Stomach (tissue), 4 donors: ENCODE measurements at regions not wholly inside any gene's neighbourhood (a gene's known extent, or its start where the extent isn't known, plus 50 kb on each side); places are given as distances from the start of the nearest gene placed in this dataset.

Experiments used
- CTCF ChIP-seq, 7 experiments: fragments of 450-650 bp in 4 of 7; fragments of 200-600 bp in 3 of 7; sonication (generic) in 3 of 7; IDR thresholded peaks; one replicate each; pipeline ENCODE4 v1.5.1; 2016 to 2019; ENCODE audit warnings: antibody characterized with exemption in 7 of 7, control low read depth in 2 of 7, mild to moderate bottlenecking in 1 of 7
- EP300 ChIP-seq: sonication (generic); formaldehyde crosslinking; IDR thresholded peaks from one replicate; pipeline ENCODE4 v1.6.1; 2017; ENCODE audit warnings: antibody characterized with exemption
- POLR2A ChIP-seq, 4 donors: fragments of 450-650 bp; IDR thresholded peaks; one replicate each; pipeline ENCODE4 v1.6.1; 2016; ENCODE audit warnings: antibody characterized with exemption in 4 of 4, control low read depth in 2 of 4, mild to moderate bottlenecking in 1 of 4, moderate library complexity in 1 of 4
- POLR2AphosphoS5 ChIP-seq, 3 donors: sonication (generic); formaldehyde crosslinking; IDR thresholded peaks; one replicate each; pipeline ENCODE4 v1.6.1; 2016; ENCODE audit warnings: antibody characterized with exemption in 3 of 3

- TF ChIP-seq CTCF (IDR thresholded peaks at IDR 0.05), result no peak
- TF ChIP-seq POLR2AphosphoS5 (IDR thresholded peaks at IDR 0.05), result no peak
- TF ChIP-seq EP300, result no peak
- TF ChIP-seq POLR2A (IDR thresholded peaks at IDR 0.05), result no peak
Measured at GRCh38 chr9:38296807-38297206, 95.7 kb upstream of the ALDH1B1 start.
